Liver (tissue), 8 donors: ENCODE measurements at regions not wholly inside any gene's neighbourhood (a gene's known extent, or its start where the extent isn't known, plus 50 kb on each side); places are given as distances from the start of the nearest gene placed in this dataset.

ENCODE experiments used
- DNase-seq: peaks from one replicate; pipeline ENCODE4 v3.0.0-alpha.2; 2017; ENCODE audit warnings: low spot score
- H3K27ac ChIP-seq, 2 donors: one replicate each; pipeline ENCODE4 v1.7.0; 2013; ENCODE audit warnings: inconsistent platforms in 2 of 2, low read length in 2 of 2, control low read depth in 1 of 2, low read depth in 1 of 2, mild to moderate bottlenecking in 1 of 2
- H3K27me3 ChIP-seq, 4 donors: one replicate each; pipeline versions ENCODE4 v1.6.1 to v1.7.0; 2013; ENCODE audit warnings: low read length in 3 of 4, inconsistent platforms in 1 of 4, mild to moderate bottlenecking in 1 of 4, moderate library complexity in 1 of 4; ENCODE audit not compliant: control insufficient read depth in 4 of 4, insufficient read depth in 4 of 4
- H3K36me3 ChIP-seq, 4 donors: one replicate each; pipeline versions ENCODE4 v1.6.1 to v1.7.0; 2013; ENCODE audit warnings: low read length in 3 of 4, mild to moderate bottlenecking in 3 of 4, low read depth in 1 of 4, moderate library complexity in 1 of 4; ENCODE audit not compliant: control insufficient read depth in 4 of 4, insufficient read depth in 3 of 4
- H3K4me1 ChIP-seq, 4 donors: one replicate each; pipeline versions ENCODE4 v1.6.1 to v1.7.0; 2013; ENCODE audit warnings: low read length in 3 of 4, mild to moderate bottlenecking in 3 of 4, moderate library complexity in 1 of 4; ENCODE audit not compliant: control insufficient read depth in 4 of 4, insufficient read depth in 4 of 4
- H3K4me3 ChIP-seq, 3 donors: one replicate each; pipeline versions ENCODE4 v1.6.1 to v1.7.0; 2013; ENCODE audit warnings: low read length in 3 of 3, control low read depth in 1 of 3, low read depth in 1 of 3, mild to moderate bottlenecking in 1 of 3
- H3K9ac ChIP-seq, 2 donors: one replicate each; pipeline ENCODE4 v1.7.0; 2013; ENCODE audit warnings: low read length in 2 of 2, mild to moderate bottlenecking in 2 of 2, moderate library complexity in 2 of 2, control low read depth in 1 of 2, low read depth in 1 of 2
- H3K9me3 ChIP-seq, 4 donors: one replicate each; pipeline versions ENCODE4 v1.6.1 to v1.7.0; 2013; ENCODE audit warnings: low read length in 3 of 4; ENCODE audit not compliant: control insufficient read depth in 4 of 4
- EGR1 ChIP-seq, 2 donors: IDR thresholded peaks; 2 replicates each; pipeline ENCODE4 v1.6.1; 2016 to 2018; ENCODE audit warnings: antibody characterized with exemption in 2 of 2, low read depth in 2 of 2
- FOXA1 ChIP-seq: IDR thresholded peaks from 2 replicates; pipeline ENCODE4 v1.6.1; 2016; ENCODE audit warnings: antibody characterized with exemption
- GABPA ChIP-seq, 2 donors: IDR thresholded peaks in 1 of 2; conservative IDR thresholded peaks in 1 of 2; 2 replicates each; pipeline ENCODE4 v1.6.1; 2016; ENCODE audit warnings: antibody characterized with exemption in 2 of 2, mild to moderate bottlenecking in 1 of 2, moderate library complexity in 1 of 2
- HNF4A ChIP-seq, 2 donors: conservative IDR thresholded peaks; 2 replicates each; pipeline ENCODE4 v1.6.1; 2016; ENCODE audit warnings: antibody characterized with exemption in 2 of 2, mild to moderate bottlenecking in 2 of 2
- HNF4G ChIP-seq: IDR thresholded peaks from 2 replicates; pipeline ENCODE4 v1.6.1; 2016; ENCODE audit warnings: antibody characterized with exemption
- JUND ChIP-seq, 2 donors: IDR thresholded peaks; 2 replicates each; pipeline ENCODE4 v1.6.1; 2016; ENCODE audit warnings: antibody characterized with exemption in 2 of 2
- NR2F2 ChIP-seq: IDR thresholded peaks from 2 replicates; pipeline ENCODE4 v1.6.1; 2016; ENCODE audit warnings: antibody characterized with exemption
- RAD21 ChIP-seq, 2 donors: IDR thresholded peaks; 2 replicates each; pipeline ENCODE4 v1.6.1; 2016; ENCODE audit warnings: antibody characterized with exemption in 2 of 2, mild to moderate bottlenecking in 2 of 2
- RXRA ChIP-seq, 2 donors: IDR thresholded peaks; 2 replicates each; pipeline ENCODE4 v1.6.1; 2017 to 2018; ENCODE audit warnings: antibody characterized with exemption in 2 of 2, mild to moderate bottlenecking in 1 of 2
- SP1 ChIP-seq: IDR thresholded peaks from 2 replicates; pipeline ENCODE4 v1.6.1; 2018; ENCODE audit warnings: antibody characterized with exemption, mild to moderate bottlenecking
- TAF1 ChIP-seq: conservative IDR thresholded peaks from 2 replicates; pipeline ENCODE4 v1.6.1; 2016; ENCODE audit warnings: antibody characterized with exemption, mild to moderate bottlenecking
- YY1 ChIP-seq: IDR thresholded peaks from 2 replicates; pipeline ENCODE4 v1.6.1; 2016; ENCODE audit warnings: antibody characterized with exemption, mild to moderate bottlenecking
- WGBS: extraction: QIAGEN DNeasy Blood & Tissue Kit; methylation state at CpG from one replicate; pipeline ENCODE4 v1.1.7; 2013; 5-methylcytosine and 5-hydroxymethylcytosine counted together
- TF ChIP-seq, protein P1 (sequence below): IDR thresholded peaks from 2 replicates; pipeline ENCODE4 v1.6.1; 2016; ENCODE audit warnings: antibody characterized with exemption, mild to moderate bottlenecking
- TF ChIP-seq, protein P2 (sequence below): IDR thresholded peaks from 2 replicates; pipeline ENCODE4 v1.6.1; 2016; ENCODE audit warnings: antibody characterized with exemption
- TF ChIP-seq, protein P3 (sequence below): IDR thresholded peaks from 2 replicates; pipeline ENCODE4 v1.6.1; 2016; ENCODE audit warnings: antibody characterized with exemption
- TF ChIP-seq, protein P4 (sequence below): fragments of 150-350 bp; IDR thresholded peaks from 2 replicates; pipeline ENCODE4 v1.5.1; 2017; ENCODE audit warnings: improper control_type of control experiment, low read depth, low read length; ENCODE audit not compliant: missing input control
- donor health status: healthy.
- donor health status: healthy.
- donor health status: healthy.
- donor health status: healthy.
- donor health status: healthy.

DNA sequence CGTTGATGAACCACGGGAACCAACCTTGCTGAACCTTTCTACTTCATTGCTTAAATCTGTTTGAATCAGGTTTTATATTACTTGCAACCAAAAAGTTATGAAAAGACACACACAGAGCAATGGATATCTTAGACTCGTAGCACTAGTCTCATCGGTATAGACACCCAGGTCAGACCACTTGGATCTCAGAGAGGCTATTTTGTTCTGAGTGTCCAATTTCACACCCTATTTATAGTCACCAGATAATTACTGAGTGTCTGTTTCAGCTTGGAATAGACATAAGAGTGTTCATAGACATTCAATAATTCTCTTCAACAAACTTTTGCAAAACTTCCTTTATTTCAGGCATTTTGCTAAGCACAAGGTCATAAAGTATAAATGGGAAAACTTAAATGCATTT lies 145.4 kb upstream of the EGFLAM start:
- TF ChIP-seq HNF4A (conservative IDR thresholded peaks at IDR 0.05) (no peak), YY1 (no peak), FOXA1 (no peak), HNF4G (no peak), GABPA (IDR thresholded peaks at IDR 0.05 in 1 of 2, conservative IDR thresholded peaks at IDR 0.05 in 1 of 2) (no peak), NR2F2 (no peak), JUND (IDR thresholded peaks at IDR 0.05) (no peak), EGR1 (IDR thresholded peaks at IDR 0.05; ENCODE audit: low read depth in 2 of 2) (no peak), TAF1 (no peak)
- TF ChIP-seq, protein P1, sequence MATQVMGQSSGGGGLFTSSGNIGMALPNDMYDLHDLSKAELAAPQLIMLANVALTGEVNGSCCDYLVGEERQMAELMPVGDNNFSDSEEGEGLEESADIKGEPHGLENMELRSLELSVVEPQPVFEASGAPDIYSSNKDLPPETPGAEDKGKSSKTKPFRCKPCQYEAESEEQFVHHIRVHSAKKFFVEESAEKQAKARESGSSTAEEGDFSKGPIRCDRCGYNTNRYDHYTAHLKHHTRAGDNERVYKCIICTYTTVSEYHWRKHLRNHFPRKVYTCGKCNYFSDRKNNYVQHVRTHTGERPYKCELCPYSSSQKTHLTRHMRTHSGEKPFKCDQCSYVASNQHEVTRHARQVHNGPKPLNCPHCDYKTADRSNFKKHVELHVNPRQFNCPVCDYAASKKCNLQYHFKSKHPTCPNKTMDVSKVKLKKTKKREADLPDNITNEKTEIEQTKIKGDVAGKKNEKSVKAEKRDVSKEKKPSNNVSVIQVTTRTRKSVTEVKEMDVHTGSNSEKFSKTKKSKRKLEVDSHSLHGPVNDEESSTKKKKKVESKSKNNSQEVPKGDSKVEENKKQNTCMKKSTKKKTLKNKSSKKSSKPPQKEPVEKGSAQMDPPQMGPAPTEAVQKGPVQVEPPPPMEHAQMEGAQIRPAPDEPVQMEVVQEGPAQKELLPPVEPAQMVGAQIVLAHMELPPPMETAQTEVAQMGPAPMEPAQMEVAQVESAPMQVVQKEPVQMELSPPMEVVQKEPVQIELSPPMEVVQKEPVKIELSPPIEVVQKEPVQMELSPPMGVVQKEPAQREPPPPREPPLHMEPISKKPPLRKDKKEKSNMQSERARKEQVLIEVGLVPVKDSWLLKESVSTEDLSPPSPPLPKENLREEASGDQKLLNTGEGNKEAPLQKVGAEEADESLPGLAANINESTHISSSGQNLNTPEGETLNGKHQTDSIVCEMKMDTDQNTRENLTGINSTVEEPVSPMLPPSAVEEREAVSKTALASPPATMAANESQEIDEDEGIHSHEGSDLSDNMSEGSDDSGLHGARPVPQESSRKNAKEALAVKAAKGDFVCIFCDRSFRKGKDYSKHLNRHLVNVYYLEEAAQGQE = no peak
- TF ChIP-seq, protein P2, sequence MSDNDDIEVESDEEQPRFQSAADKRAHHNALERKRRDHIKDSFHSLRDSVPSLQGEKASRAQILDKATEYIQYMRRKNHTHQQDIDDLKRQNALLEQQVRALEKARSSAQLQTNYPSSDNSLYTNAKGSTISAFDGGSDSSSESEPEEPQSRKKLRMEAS = no peak
- TF ChIP-seq, protein P3, sequence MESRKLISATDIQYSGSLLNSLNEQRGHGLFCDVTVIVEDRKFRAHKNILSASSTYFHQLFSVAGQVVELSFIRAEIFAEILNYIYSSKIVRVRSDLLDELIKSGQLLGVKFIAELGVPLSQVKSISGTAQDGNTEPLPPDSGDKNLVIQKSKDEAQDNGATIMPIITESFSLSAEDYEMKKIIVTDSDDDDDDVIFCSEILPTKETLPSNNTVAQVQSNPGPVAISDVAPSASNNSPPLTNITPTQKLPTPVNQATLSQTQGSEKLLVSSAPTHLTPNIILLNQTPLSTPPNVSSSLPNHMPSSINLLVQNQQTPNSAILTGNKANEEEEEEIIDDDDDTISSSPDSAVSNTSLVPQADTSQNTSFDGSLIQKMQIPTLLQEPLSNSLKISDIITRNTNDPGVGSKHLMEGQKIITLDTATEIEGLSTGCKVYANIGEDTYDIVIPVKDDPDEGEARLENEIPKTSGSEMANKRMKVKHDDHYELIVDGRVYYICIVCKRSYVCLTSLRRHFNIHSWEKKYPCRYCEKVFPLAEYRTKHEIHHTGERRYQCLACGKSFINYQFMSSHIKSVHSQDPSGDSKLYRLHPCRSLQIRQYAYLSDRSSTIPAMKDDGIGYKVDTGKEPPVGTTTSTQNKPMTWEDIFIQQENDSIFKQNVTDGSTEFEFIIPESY = no peak
- 91% methylated on average over 4 of the region's 4 CpGs for WGBS
- H3K9me3 ChIP-seq = no peaks in the 10 kb centered on the region
- no peak for DNase-seq
- no peak overlapping the region for H3K27ac ChIP-seq
- H3K36me3 ChIP-seq = no peaks in the 10 kb centered on the region
- H3K4me3 ChIP-seq = no peak overlapping the region
- no peak overlapping the region for H3K9ac ChIP-seq
- no peaks in the 10 kb centered on the region for H3K4me1 ChIP-seq
- no peaks in the 10 kb centered on the region for H3K27me3 ChIP-seq

DNA sequence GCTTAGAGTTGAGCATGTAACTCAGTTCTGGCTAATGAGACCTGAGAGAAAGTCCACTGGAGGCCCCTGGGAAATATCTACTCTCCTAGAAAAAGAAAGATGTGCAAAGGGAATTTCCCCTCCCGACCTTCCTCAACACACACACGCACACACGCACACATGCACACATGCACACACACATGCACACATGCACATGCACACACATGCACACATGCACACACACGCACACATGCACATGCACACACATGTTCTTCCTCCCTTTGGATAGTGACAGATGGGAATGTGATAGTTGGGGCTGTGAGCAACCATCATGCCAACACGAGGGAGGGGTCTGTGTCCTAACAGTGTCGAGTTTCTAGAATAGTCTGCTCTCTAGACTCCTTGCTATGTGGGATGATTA lies 148.2 kb upstream of the EGFLAM start:
- 90% methylated on average over 6 of the region's 6 CpGs for WGBS
- TF ChIP-seq, protein P2 = no peak
- TF ChIP-seq TAF1 = no peak
- TF ChIP-seq EGR1 (IDR thresholded peaks at IDR 0.05; ENCODE audit: low read depth in 2 of 2) = no peak
- no peak for TF ChIP-seq RAD21 (IDR thresholded peaks at IDR 0.05)
- TF ChIP-seq YY1 = no peak
- no peak for TF ChIP-seq GABPA (IDR thresholded peaks at IDR 0.05 in 1 of 2, conservative IDR thresholded peaks at IDR 0.05 in 1 of 2)
- TF ChIP-seq, protein P1 = no peak
- TF ChIP-seq RXRA (IDR thresholded peaks at IDR 0.05) = no peak
- TF ChIP-seq, protein P3 = no peak
- TF ChIP-seq SP1 = no peak
- no peak for TF ChIP-seq JUND (IDR thresholded peaks at IDR 0.05)
- TF ChIP-seq HNF4G = no peak
- TF ChIP-seq, protein P4, sequence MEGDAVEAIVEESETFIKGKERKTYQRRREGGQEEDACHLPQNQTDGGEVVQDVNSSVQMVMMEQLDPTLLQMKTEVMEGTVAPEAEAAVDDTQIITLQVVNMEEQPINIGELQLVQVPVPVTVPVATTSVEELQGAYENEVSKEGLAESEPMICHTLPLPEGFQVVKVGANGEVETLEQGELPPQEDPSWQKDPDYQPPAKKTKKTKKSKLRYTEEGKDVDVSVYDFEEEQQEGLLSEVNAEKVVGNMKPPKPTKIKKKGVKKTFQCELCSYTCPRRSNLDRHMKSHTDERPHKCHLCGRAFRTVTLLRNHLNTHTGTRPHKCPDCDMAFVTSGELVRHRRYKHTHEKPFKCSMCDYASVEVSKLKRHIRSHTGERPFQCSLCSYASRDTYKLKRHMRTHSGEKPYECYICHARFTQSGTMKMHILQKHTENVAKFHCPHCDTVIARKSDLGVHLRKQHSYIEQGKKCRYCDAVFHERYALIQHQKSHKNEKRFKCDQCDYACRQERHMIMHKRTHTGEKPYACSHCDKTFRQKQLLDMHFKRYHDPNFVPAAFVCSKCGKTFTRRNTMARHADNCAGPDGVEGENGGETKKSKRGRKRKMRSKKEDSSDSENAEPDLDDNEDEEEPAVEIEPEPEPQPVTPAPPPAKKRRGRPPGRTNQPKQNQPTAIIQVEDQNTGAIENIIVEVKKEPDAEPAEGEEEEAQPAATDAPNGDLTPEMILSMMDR = no peak
- TF ChIP-seq HNF4A (conservative IDR thresholded peaks at IDR 0.05) = no peak
- no peak for TF ChIP-seq NR2F2
- H3K27ac ChIP-seq = no peak overlapping the region
- no peak overlapping the region for H3K9ac ChIP-seq
- H3K4me1 ChIP-seq = no peaks in the 10 kb centered on the region
- peaks cover 0 to 2% (median 0%) of the 10 kb centered on the region in 4 donors for H3K27me3 ChIP-seq
- DNase-seq = no peak
- H3K9me3 ChIP-seq = no peaks in the 10 kb centered on the region
- no peaks in the 10 kb centered on the region for H3K36me3 ChIP-seq
- H3K4me3 ChIP-seq = no peak overlapping the region
